ENCODE measurements at regions not wholly inside any gene's neighbourhood (a gene's known extent, or its start where the extent isn't known, plus 50 kb on each side); places are given as distances from the start of the nearest gene placed in this dataset.

GRCh38 chr14:95003099-95003960, 154.0 kb downstream of the DICER1 start:
- TF ChIP-seq EP300 (IDR thresholded peaks at IDR 0.05) (no peak), POLR2AphosphoS5 (IDR thresholded peaks at IDR 0.05) (no peak), CTCF (IDR thresholded peaks at IDR 0.05) (no peak), POLR2A (IDR thresholded peaks at IDR 0.05) (no peak)
- DNase-seq (no peak), ATAC-seq (ENCODE audit: low FRiP score in 2 of 2) (no peak)
- no peaks in the 10 kb centered on the region for H3K9me3 ChIP-seq
- no peaks in the 10 kb centered on the region for H3K4me1 ChIP-seq
- H3K27me3 ChIP-seq = no peaks in the 10 kb centered on the region
- H3K27ac ChIP-seq = no peak overlapping the region
- 61 to 68% methylated on average over 11 of the region's 11 CpGs for WGBS, 2 donors
- H3K4me3 ChIP-seq = no peak overlapping the region
- no peaks in the 10 kb centered on the region for H3K36me3 ChIP-seq

GRCh38 chr14:94998685-94999084, 158.6 kb downstream of the DICER1 start:
- Histone ChIP-seq H3K27me3 (no peaks in the 10 kb centered on the region), H3K4me1 (no peaks in the 10 kb centered on the region), H3K9me3 (no peaks in the 10 kb centered on the region), H3K4me3 (no peak overlapping the region), H3K36me3 (no peaks in the 10 kb centered on the region), H3K27ac (no peak overlapping the region)
- TF ChIP-seq CTCF (IDR thresholded peaks at IDR 0.05) (no peak), EP300 (IDR thresholded peaks at IDR 0.05) (no peak), POLR2A (IDR thresholded peaks at IDR 0.05) (no peak), POLR2AphosphoS5 (IDR thresholded peaks at IDR 0.05) (no peak)
- 24 to 33% methylated on average over 3 to 9 of the region's 10 CpGs for WGBS, 2 donors
- DNase-seq (peak in 1 of 2 donors; percentile 36), ATAC-seq (ENCODE audit: low FRiP score in 2 of 2) (no peak)

GRCh38 chr14:94998110-94998509, 159.2 kb downstream of the DICER1 start:
- no peaks in the 10 kb centered on the region for H3K9me3 ChIP-seq
- H3K27me3 ChIP-seq = no peaks in the 10 kb centered on the region
- H3K27ac ChIP-seq = no peak overlapping the region
- DNase-seq = no peak
- ATAC-seq (ENCODE audit: low FRiP score in 2 of 2) = no peak
- H3K36me3 ChIP-seq = no peaks in the 10 kb centered on the region
- no peak overlapping the region for H3K4me3 ChIP-seq
- no peaks in the 10 kb centered on the region for H3K4me1 ChIP-seq
- no peak for TF ChIP-seq CTCF (IDR thresholded peaks at IDR 0.05)
- TF ChIP-seq POLR2AphosphoS5 (IDR thresholded peaks at IDR 0.05) = no peak
- no peak for TF ChIP-seq POLR2A (IDR thresholded peaks at IDR 0.05)
- TF ChIP-seq EP300 (IDR thresholded peaks at IDR 0.05) = no peak
- 81 to 86% methylated on average over 2 of the region's 2 CpGs for WGBS, 2 donors

GRCh38 chr14:94995551-94995950, 161.8 kb downstream of the DICER1 start:
- Histone ChIP-seq H3K27me3 (no peaks in the 10 kb centered on the region), H3K4me3 (no peak overlapping the region), H3K36me3 (no peaks in the 10 kb centered on the region), H3K4me1 (no peaks in the 10 kb centered on the region), H3K9me3 (no peaks in the 10 kb centered on the region), H3K27ac (no peak overlapping the region)
- no peak for TF ChIP-seq POLR2A (IDR thresholded peaks at IDR 0.05)
- no peak for TF ChIP-seq CTCF (IDR thresholded peaks at IDR 0.05)
- no peak for TF ChIP-seq EP300 (IDR thresholded peaks at IDR 0.05)
- TF ChIP-seq POLR2AphosphoS5 (IDR thresholded peaks at IDR 0.05) = no peak
- ATAC-seq (ENCODE audit: low FRiP score in 2 of 2) = no peak
- 91 to 92% methylated on average over 10 of the region's 10 CpGs for WGBS, 2 donors
- no peak for DNase-seq

- TF ChIP-seq EP300 (IDR thresholded peaks at IDR 0.05) (no peak), POLR2AphosphoS5 (IDR thresholded peaks at IDR 0.05) (no peak), POLR2A (IDR thresholded peaks at IDR 0.05) (no peak), CTCF (IDR thresholded peaks at IDR 0.05) (no peak)
- ATAC-seq (ENCODE audit: low FRiP score in 2 of 2) = no peak
- Histone ChIP-seq H3K27me3 (no peaks in the 10 kb centered on the region), H3K4me3 (no peak overlapping the region), H3K27ac (no peak overlapping the region), H3K36me3 (no peaks in the 10 kb centered on the region), H3K9me3 (no peaks in the 10 kb centered on the region), H3K4me1 (no peaks in the 10 kb centered on the region)
- DNase-seq = no peak
- 93 to 100% methylated on average over 1 of the region's 1 CpG for WGBS, 2 donors
These were observed 163.1 kb downstream of the DICER1 start for GRCh38 chr14:94994245-94994644.
